Stimulated activated CD4-positive, alpha-beta T cell treated with anti-CD3 and anti-CD28 coated beads, Interleukin-2, amount 100 ng/mL, for 4 hours (primary cell): ENCODE measurements at regions not wholly inside any gene's neighbourhood (a gene's known extent, or its start where the extent isn't known, plus 50 kb on each side); places are given as distances from the start of the nearest gene placed in this dataset.

Source experiments
- DNase-seq: peaks from one replicate; pipeline ENCODE4 v3.0.0-alpha.2; 2020; ENCODE audit warnings: low read depth

DNA sequence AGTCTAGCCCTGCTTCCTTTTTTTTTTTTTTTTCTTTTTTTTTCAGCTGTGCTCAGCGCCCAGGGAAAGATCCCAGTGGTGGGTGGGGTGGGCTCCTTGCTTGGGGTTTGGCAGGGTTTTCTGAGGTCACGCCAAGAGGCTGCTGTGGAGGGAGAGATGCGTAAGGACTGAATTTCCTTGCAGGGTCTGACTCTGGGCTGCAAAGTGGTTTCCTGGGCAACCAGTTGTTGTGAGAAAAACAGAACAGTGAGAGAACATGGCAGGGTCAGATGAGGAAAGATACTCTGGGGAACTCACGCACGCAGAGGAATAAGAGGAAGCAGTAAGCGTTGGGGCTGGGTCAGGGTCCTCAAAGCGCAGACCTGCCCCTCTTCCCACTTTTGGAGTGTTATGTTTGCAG lies 119.5 kb downstream of the IRF8 start:
- DNase-seq = no peak

- DNase-seq = no peak
These were observed 120.0 kb downstream of the IRF8 start for GRCh38 chr16:86018941-86019340.

DNA sequence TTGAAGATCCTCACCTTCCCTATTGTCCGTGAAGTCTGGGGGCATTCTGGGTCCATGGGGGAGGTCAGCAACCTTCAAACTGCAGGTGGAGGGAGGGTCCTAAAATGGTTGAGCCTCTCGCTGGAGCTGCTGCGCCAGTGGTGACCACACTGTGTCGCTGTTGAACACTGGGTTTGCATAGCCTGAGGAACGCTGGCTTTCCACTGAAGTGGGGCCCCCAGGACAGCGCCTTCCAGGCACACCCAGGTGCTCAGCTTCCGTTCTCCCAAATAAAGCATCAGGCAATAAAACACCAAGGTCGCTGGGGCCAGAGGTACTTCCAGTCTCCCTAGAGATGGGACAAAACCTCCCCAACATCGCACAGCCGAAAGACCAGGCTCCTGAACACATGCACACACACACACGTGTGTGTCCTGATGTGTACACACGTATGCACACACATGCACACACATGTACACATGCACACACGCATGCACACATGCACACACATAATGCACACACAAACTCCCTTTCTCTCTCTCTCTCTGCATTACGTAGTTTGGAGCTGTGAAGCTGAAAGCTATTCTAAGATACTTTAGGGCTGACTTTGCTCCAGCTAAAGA lies 120.6 kb downstream of the IRF8 start:
- DNase-seq = no peak

DNA sequence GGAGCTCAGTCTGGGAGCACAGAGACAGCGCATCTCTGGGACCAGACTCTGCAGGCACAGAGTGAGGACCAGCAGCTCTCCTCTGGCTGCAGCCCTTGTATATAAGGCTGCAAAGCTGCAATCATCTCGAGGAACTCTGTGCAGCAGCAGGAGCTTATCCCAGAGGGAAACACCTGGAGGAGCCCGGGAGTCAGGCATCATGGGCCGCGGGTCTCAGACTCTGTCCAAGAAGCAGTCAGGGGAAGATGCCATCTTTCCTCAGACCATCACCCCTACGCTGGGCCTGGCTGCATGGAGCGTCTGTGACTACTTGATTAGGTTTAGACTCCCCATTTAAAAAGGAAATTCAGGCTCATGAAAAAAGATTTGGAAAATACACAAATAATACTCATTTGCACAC lies 122.0 kb downstream of the IRF8 start:
- DNase-seq = no peak

- DNase-seq = no peak
These were observed 123.5 kb downstream of the IRF8 start for GRCh38 chr16:86022381-86022960.

- DNase-seq = no peak
These were observed 125.2 kb downstream of the IRF8 start for GRCh38 chr16:86024210-86024609.

- DNase-seq = no peak
These were observed 126.7 kb downstream of the IRF8 start for GRCh38 chr16:86025706-86026105.

GRCh38 chr16:86026171-86026910 lies 127.4 kb downstream of the IRF8 start:
- DNase-seq = no peak

GRCh38 chr16:86026916-86027315 lies 128.0 kb downstream of the IRF8 start:
- no peak for DNase-seq

DNA sequence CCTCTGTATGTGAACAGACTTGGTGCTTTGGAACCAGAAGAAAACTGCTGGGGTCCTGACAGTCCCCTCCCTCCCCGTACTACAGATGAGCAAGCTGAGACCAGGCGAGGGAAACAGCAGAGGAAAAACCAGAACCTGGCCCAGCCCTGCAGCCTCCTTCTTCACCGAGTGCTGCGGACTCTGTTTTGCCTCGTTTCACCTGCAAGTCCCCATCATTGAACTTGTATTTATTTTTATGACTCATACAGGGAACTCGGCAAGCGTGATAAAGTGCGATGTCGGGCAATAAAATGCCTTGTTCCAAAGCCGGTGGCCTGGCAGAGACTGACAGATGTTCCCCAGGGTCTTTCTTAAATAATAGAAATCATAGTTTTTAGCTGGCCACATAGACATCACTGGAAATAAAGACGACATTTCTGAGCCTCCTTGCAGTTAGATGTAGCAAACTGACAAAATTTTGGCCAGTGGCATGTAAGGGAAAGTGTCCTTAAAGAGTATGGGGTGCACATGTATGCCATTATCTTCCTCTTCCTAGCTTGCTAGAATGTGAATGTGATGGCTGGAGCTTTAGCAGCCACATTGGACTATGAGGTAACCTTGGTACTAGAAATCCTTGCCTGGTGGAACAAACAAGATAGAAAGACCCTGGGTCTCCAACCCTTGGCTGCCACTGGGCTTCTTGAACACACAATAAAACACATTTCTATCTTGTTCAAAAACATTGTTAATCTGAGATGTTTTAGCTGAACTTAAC lies 128.6 kb downstream of the IRF8 start:
- DNase-seq = no peak

DNA sequence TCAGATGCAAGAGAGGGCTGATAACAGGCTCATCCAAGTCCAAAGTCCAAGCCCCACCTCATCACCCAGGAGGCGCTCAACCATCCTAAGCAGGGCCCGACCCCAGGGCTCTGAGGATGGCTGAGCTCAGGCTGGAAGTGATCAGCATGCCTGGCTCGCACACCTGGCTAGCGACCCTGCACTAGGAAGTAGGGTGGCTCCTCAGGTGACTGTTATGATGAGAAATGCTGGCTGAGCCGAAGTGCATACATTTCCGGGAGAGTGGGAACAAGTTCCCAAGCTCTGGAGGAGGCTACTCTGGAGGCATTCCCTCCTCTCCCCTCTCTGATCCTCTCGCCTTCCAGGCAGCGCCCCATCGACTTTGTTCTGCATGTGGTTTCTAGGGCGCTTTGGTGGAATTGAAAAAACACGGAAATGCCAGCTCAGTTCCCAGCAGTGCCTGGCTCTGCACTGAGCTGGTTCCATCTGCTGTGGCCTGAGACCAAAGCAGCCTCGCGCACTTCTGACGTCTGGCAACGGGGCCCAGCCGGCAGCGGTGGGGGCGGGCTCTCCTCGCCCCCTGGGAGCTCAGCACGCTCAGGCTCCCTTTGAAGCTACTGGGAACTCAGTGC lies 130.3 kb downstream of the IRF8 start:
- DNase-seq = no peak

- no peak for DNase-seq
These were observed 131.2 kb downstream of the IRF8 start for GRCh38 chr16:86030116-86030515.

GRCh38 chr16:86031141-86031678 lies 132.2 kb downstream of the IRF8 start:
- DNase-seq = no peak

- DNase-seq = no peak
These were observed 134.1 kb downstream of the IRF8 start for GRCh38 chr16:86033016-86033474.

- no peak for DNase-seq
These were observed 135.0 kb downstream of the IRF8 start for GRCh38 chr16:86033971-86034370.

DNA sequence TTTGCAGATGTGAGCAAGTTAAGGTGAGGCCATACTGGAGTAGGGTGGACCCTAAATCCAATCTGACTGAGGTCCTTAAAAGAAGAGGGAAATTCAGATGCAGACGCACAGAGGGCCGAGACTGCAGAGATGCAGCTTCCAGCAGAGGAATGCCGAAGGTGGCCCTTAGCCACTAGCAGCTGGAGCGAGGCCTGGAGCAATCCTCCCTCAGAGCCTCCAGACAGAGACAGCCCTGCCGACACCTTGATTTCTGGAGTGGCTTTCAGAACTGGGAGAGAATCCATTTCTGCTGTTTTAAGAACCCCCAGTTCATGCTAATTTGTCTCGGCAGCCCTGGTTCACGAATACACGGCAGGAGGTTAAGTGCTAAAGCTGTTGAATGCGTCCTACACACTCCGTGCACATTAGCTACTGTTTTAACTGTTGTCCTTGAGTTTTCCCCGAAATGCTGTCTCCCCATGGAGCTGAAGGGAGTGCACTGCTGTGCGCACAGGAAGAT lies 135.5 kb downstream of the IRF8 start:
- DNase-seq = no peak

GRCh38 chr16:86035906-86036305 lies 136.9 kb downstream of the IRF8 start:
- no peak for DNase-seq

- no peak for DNase-seq
These were observed 139.3 kb downstream of the IRF8 start for GRCh38 chr16:86037999-86038925.

GRCh38 chr16:86038926-86039310 lies 140.0 kb downstream of the IRF8 start:
- DNase-seq = no peak

GRCh38 chr16:86039606-86040005 lies 140.6 kb downstream of the IRF8 start:
- DNase-seq = no peak

DNA sequence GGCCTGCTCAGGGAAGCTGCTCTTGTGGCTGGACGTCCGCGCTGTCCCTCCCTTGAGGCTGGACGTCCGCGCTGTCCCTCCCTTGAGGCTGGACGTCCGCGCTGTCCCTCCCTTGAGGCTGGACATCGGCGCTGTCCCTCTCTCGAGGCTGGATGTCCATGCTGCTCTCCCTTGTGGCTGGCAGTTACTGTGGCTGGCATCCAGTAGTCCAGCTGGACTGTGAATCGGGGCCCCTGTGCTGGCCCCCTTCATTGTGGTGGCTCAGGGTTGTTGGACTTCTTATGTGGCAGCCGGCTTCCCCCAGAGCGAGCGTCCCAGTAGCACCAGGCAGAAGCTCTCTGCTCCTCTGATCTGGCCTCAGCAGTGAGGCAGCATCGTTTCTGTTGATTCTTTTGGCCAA lies 141.5 kb downstream of the IRF8 start:
- no peak for DNase-seq
